ENCODE measurements at regions not wholly inside any gene's neighbourhood (a gene's known extent, or its start where the extent isn't known, plus 50 kb on each side); places are given as distances from the start of the nearest gene placed in this dataset.

DNA sequence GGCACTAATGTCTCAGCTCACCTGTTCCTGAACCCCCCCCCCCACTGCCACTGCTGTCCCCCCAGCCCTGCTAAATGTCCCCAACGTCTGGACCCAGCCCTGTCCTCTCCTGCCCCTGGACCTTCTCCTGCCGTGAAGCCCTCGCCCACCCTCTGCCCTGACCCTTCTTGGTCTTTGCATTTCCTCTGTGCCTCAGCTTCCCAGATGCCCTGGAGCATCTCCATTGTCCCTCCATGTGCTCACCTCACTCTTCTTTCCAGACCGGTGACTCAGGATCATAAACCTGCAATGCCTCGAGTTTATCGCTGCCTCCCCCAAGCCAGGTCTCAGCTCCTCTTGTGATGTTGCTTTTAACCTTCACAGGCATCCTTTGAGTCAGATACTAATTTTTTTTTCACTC lies 416.4 kb downstream of the BRD1 start:
- TF ChIP-seq, protein P1, sequence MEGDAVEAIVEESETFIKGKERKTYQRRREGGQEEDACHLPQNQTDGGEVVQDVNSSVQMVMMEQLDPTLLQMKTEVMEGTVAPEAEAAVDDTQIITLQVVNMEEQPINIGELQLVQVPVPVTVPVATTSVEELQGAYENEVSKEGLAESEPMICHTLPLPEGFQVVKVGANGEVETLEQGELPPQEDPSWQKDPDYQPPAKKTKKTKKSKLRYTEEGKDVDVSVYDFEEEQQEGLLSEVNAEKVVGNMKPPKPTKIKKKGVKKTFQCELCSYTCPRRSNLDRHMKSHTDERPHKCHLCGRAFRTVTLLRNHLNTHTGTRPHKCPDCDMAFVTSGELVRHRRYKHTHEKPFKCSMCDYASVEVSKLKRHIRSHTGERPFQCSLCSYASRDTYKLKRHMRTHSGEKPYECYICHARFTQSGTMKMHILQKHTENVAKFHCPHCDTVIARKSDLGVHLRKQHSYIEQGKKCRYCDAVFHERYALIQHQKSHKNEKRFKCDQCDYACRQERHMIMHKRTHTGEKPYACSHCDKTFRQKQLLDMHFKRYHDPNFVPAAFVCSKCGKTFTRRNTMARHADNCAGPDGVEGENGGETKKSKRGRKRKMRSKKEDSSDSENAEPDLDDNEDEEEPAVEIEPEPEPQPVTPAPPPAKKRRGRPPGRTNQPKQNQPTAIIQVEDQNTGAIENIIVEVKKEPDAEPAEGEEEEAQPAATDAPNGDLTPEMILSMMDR (IDR thresholded peaks at IDR 0.05; ENCODE audit: insufficient read depth, low read length), result no peak
- TF ChIP-seq POLR2AphosphoS5 (IDR thresholded peaks at IDR 0.05; ENCODE audit: low read depth), result no peak

Data from HL-60 (cell line).